ENCODE measurements at regions not wholly inside any gene's neighbourhood (a gene's known extent, or its start where the extent isn't known, plus 50 kb on each side); places are given as distances from the start of the nearest gene placed in this dataset.

DNA sequence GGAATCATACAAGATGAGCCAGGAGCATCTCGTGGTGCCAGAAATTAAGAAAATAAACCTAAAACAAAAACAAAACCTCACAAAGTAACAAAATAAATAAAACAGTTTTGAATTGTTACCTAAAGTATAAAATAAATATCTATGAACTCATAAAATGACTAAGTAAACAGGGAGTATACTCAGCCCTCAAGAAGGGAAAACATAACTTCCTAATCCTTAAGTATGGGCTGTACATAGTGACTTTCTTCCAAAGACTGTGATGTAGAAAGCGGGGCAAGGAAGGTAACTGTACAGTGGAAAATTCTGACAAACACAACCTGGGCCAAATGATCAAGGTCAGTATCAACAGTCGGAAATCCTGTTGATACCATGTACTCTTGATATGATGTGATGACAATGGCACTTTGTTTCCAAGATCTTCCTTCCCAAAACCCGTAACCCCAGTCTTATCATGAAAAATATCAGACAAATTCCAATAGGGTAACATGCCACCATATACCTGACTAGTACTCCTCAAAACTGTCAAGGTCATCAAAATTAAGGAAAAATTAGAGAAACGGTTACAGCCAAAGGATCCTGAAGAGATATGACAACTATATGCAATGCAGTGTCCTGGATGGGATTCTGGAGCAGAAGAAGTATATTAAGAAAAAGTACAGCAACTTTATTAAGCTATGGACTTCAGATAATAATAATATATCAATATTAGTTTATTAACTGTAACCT is 76.0 kb upstream of the XIRP2 start:
- no peak overlapping the region for H3K4me2 ChIP-seq (ENCODE audit: insufficient read depth, low read length)
- H3K79me2 ChIP-seq (ENCODE audit: insufficient read depth, low read length), result no peaks in the 10 kb centered on the region
- ATAC-seq (ENCODE audit: insufficient read depth, low read depth) (no peak), DNase-seq (no peak)
- H3K4me1 ChIP-seq (ENCODE audit: insufficient read depth, low read length), result no peaks in the 10 kb centered on the region
- no peaks in the 10 kb centered on the region for H3K9me3 ChIP-seq (ENCODE audit: insufficient read depth, low read length, severe bottlenecking)
- H2AFZ ChIP-seq (ENCODE audit: low read depth, low read length), result no peak overlapping the region
- no peak overlapping the region for H3K4me3 ChIP-seq (ENCODE audit: low read depth in 1 of 2, low read length in 2 of 2)
- no peaks in the 10 kb centered on the region for H3K36me3 ChIP-seq (ENCODE audit: insufficient read depth, low read length)
- no peaks in the 10 kb centered on the region for H3K27me3 ChIP-seq (ENCODE audit: insufficient read depth, low read length, poor library complexity)
- no peak overlapping the region for H3K27ac ChIP-seq (ENCODE audit: low read length)
- H4K20me1 ChIP-seq (ENCODE audit: insufficient read depth, low read length), result no peaks in the 10 kb centered on the region
- no peak overlapping the region for H3K9ac ChIP-seq (ENCODE audit: low read depth, low read length)
- TF ChIP-seq EZH2 (IDR thresholded peaks at IDR 0.05; ENCODE audit: borderline replicate concordance, low read depth, low read length, severe bottlenecking), result no peak
- no peak for TF ChIP-seq CTCF (IDR thresholded peaks at IDR 0.05; ENCODE audit: borderline replicate concordance, extremely low read depth, low read length, poor library complexity, severe bottlenecking)

DNA sequence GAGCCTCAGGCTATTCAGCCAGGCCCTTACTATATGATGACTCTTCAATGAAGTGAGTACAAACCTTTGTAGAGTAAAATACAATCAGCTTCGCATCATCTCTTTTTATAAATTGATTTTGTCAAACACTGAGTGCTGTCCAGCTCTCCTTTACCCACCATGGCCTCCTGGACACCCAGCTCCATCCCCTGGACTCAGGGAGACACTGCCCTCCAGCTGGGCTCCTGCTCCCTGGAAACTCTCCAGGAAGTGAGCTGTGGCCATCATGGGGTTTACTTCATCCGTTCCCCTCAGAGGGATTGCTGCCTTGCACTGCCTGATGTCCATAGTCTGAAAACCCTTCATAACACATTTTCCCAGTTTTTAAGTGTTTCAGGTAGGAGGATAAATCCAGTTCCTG is 82.5 kb upstream of the XIRP2 start:
- Histone ChIP-seq H3K79me2 (ENCODE audit: insufficient read depth, low read length) (no peaks in the 10 kb centered on the region), H2AFZ (ENCODE audit: low read depth, low read length) (no peak overlapping the region), H3K9me3 (ENCODE audit: insufficient read depth, low read length, severe bottlenecking) (no peaks in the 10 kb centered on the region), H3K36me3 (ENCODE audit: insufficient read depth, low read length) (no peaks in the 10 kb centered on the region), H3K4me3 (ENCODE audit: low read depth in 1 of 2, low read length in 2 of 2) (no peak overlapping the region), H3K27me3 (ENCODE audit: insufficient read depth, low read length, poor library complexity) (no peaks in the 10 kb centered on the region), H3K27ac (ENCODE audit: low read length) (no peak overlapping the region), H4K20me1 (ENCODE audit: insufficient read depth, low read length) (no peaks in the 10 kb centered on the region), H3K4me1 (ENCODE audit: insufficient read depth, low read length) (no peaks in the 10 kb centered on the region), H3K4me2 (ENCODE audit: insufficient read depth, low read length) (no peak overlapping the region), H3K9ac (ENCODE audit: low read depth, low read length) (no peak overlapping the region)
- DNase-seq (no peak), ATAC-seq (ENCODE audit: insufficient read depth, low read depth) (no peak)
- TF ChIP-seq CTCF (IDR thresholded peaks at IDR 0.05; ENCODE audit: borderline replicate concordance, extremely low read depth, low read length, poor library complexity, severe bottlenecking), result no peak
- no peak for TF ChIP-seq EZH2 (IDR thresholded peaks at IDR 0.05; ENCODE audit: borderline replicate concordance, low read depth, low read length, severe bottlenecking)

DNA sequence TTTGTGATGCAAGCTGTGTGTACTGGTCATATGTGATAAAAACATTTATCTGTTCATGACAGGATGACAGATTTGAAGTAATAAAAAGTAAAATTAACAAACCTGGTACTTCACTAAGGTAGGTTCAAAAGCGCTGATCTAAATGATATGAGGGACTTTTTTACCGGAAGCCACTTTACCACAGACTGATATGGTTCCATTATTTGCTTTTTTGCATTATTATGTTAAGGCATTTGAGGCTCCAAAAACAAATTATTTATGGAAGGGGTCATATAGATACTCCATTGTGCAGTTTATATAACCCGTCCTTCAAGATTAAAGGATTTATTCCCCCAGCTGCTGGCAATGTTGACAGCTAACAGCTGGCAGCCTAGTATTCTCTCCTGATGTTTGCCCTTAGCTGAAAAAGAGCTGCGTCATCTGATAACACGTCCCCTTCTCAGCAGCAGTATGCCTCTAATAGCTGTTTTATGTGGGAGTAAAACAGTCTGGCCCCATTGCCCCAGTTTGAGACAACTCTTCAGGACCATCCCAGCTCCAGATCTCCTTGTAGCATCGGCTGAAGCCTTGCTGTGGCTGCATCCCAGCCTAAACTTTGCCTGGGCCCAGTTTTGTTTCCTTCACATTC is 84.8 kb upstream of the XIRP2 start:
- H3K4me3 ChIP-seq (ENCODE audit: low read depth in 1 of 2, low read length in 2 of 2), result no peak overlapping the region
- H3K4me1 ChIP-seq (ENCODE audit: insufficient read depth, low read length), result no peaks in the 10 kb centered on the region
- no peak for DNase-seq
- no peaks in the 10 kb centered on the region for H3K9me3 ChIP-seq (ENCODE audit: insufficient read depth, low read length, severe bottlenecking)
- H3K79me2 ChIP-seq (ENCODE audit: insufficient read depth, low read length), result no peaks in the 10 kb centered on the region
- no peak overlapping the region for H3K9ac ChIP-seq (ENCODE audit: low read depth, low read length)
- no peak overlapping the region for H3K27ac ChIP-seq (ENCODE audit: low read length)
- no peak for ATAC-seq (ENCODE audit: insufficient read depth, low read depth)
- no peaks in the 10 kb centered on the region for H3K36me3 ChIP-seq (ENCODE audit: insufficient read depth, low read length)
- H4K20me1 ChIP-seq (ENCODE audit: insufficient read depth, low read length), result no peaks in the 10 kb centered on the region
- H3K4me2 ChIP-seq (ENCODE audit: insufficient read depth, low read length), result no peak overlapping the region
- H3K27me3 ChIP-seq (ENCODE audit: insufficient read depth, low read length, poor library complexity), result no peaks in the 10 kb centered on the region
- H2AFZ ChIP-seq (ENCODE audit: low read depth, low read length), result no peak overlapping the region
- TF ChIP-seq CTCF (IDR thresholded peaks at IDR 0.05; ENCODE audit: borderline replicate concordance, extremely low read depth, low read length, poor library complexity, severe bottlenecking), result no peak
- no peak for TF ChIP-seq EZH2 (IDR thresholded peaks at IDR 0.05; ENCODE audit: borderline replicate concordance, low read depth, low read length, severe bottlenecking)
